NOMO-1 (cell line): ENCODE measurements at regions not wholly inside any gene's neighbourhood (a gene's known extent, or its start where the extent isn't known, plus 50 kb on each side); places are given as distances from the start of the nearest gene placed in this dataset.
A peak's percentile ranks its signal among the peaks of the same experiment; 100 is the strongest.
"Not testable (repeated sequence)": the region's sequence is repeated elsewhere in the genome, so short reads cannot be mapped to it uniquely, and the experiment has no call there.

Experiments used
- DNase-seq, 2 experiments: peaks; one replicate each; lab custom pipeline; 2025; ENCODE audit not compliant: unreplicated experiment in 2 of 2; lab: John Stamatoyannopoulos, UW

- no peak for DNase-seq
These were observed 81.4 kb upstream of the GRK3 start for GRCh38 chr22:25482868-25483639.

- DNase-seq, result no peak
These were observed 80.5 kb upstream of the GRK3 start for GRCh38 chr22:25483931-25484330.

- no peak for DNase-seq
These were observed 79.8 kb upstream of the GRK3 start for GRCh38 chr22:25484521-25485315.

- no peak for DNase-seq
These were observed 78.6 kb upstream of the GRK3 start for GRCh38 chr22:25485626-25486545.

- DNase-seq, result no peak
These were observed 77.0 kb upstream of the GRK3 start for GRCh38 chr22:25487508-25487907.

GRCh38 chr22:25488244-25489020 is 76.0 kb upstream of the GRK3 start:
- no peak for DNase-seq

GRCh38 chr22:25489947-25490346 is 74.5 kb upstream of the GRK3 start:
- DNase-seq, result no peak

- DNase-seq, result no peak
These were observed 73.6 kb upstream of the GRK3 start for GRCh38 chr22:25490896-25491295.

GRCh38 chr22:25492162-25492561 is 72.3 kb upstream of the GRK3 start:
- DNase-seq, result peak; percentile 18 to 23

GRCh38 chr22:25492841-25493734 is 71.4 kb upstream of the GRK3 start:
- no peak for DNase-seq

- DNase-seq, result no peak
These were observed 70.7 kb upstream of the GRK3 start for GRCh38 chr22:25493794-25494193.

GRCh38 chr22:25494774-25495173 is 69.7 kb upstream of the GRK3 start:
- peak; percentile 29 to 61 for DNase-seq

- DNase-seq, result no peak
These were observed 69.2 kb upstream of the GRK3 start for GRCh38 chr22:25495285-25495684.

- no peak for DNase-seq
These were observed 67.9 kb upstream of the GRK3 start for GRCh38 chr22:25496396-25497064.

- no peak for DNase-seq
These were observed 67.3 kb upstream of the GRK3 start for GRCh38 chr22:25497181-25497641.

- no peak for DNase-seq
These were observed 66.8 kb upstream of the GRK3 start for GRCh38 chr22:25497716-25498115.

GRCh38 chr22:25500671-25501070 is 63.8 kb upstream of the GRK3 start:
- DNase-seq, result not testable (repeated sequence)

- DNase-seq, result not testable (repeated sequence)
These were observed 60.5 kb upstream of the GRK3 start for GRCh38 chr22:25504017-25504416.

- no peak for DNase-seq
These were observed 56.3 kb upstream of the GRK3 start for GRCh38 chr22:25508161-25508560.
